ENCODE measurements at regions not wholly inside any gene's neighbourhood (a gene's known extent, or its start where the extent isn't known, plus 50 kb on each side); places are given as distances from the start of the nearest gene placed in this dataset.
A peak's percentile ranks its signal among the peaks of the same experiment; 100 is the strongest.

GRCh38 chr10:35797187-35797586 lies 155.1 kb upstream of the FZD8 start:
- WGBS (ENCODE audit: insufficient coverage) = no CpG with 5 or more reads among the region's 2 CpGs
- Histone ChIP-seq H3K4me3 (ENCODE audit: low read length) (no peak overlapping the region), H3K36me3 (ENCODE audit: control insufficient read depth, insufficient read depth, low read length) (no peaks in the 10 kb centered on the region), H3K27me3 (ENCODE audit: control insufficient read depth, insufficient read depth, low read length) (no peaks in the 10 kb centered on the region), H3K27ac (ENCODE audit: low read length) (no peak overlapping the region), H3K4me1 (ENCODE audit: control insufficient read depth, insufficient read depth, low read length) (peaks cover 7% of the 10 kb centered on the region), H3K9me3 (replicated peaks; ENCODE audit: control insufficient read depth, low read depth, low read length) (no peaks in the 10 kb centered on the region)
- no peak for DNase-seq

DNA sequence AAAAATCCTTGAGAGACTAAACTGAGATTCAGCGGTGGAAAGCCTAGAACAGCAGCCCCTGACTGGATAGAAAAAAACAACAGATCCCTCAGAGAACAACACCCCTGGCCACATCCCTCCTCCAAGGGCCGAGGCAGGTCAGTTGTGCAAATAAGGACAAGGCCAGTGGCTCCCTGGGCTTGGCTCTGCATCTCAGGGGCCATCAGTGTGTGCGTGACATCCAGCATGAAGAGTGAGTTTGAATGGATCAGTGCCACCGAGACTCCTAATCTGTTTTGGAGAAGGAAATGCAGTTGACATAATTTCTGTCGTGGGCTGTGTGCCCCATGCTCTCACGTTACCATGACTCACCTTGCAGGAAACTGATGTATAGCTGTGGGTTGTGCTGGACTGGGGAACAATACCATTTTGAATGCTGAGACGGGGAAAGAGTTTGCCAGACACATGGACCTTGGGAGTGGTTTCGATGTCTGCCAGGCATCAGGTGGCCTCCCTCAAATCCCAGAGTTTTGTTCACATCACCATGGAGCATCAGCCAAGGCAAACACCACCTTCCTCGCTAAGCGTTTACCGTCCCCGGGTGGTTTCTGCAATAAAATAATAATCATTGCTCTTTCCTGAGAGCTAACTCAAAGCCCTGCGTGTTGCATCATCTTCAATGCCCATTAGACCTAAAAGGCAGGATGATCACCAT lies 153.2 kb upstream of the FZD8 start:
- Histone ChIP-seq H3K4me3 (ENCODE audit: low read length) (no peak overlapping the region), H3K36me3 (ENCODE audit: control insufficient read depth, insufficient read depth, low read length) (no peaks in the 10 kb centered on the region), H3K9me3 (replicated peaks; ENCODE audit: control insufficient read depth, low read depth, low read length) (no peaks in the 10 kb centered on the region), H3K4me1 (ENCODE audit: control insufficient read depth, insufficient read depth, low read length) (peaks cover 7% of the 10 kb centered on the region), H3K27me3 (ENCODE audit: control insufficient read depth, insufficient read depth, low read length) (no peaks in the 10 kb centered on the region), H3K27ac (ENCODE audit: low read length) (no peak overlapping the region)
- no peak for DNase-seq
- 48% methylated on average over 5 of the region's 13 CpGs for WGBS (ENCODE audit: insufficient coverage)

DNA sequence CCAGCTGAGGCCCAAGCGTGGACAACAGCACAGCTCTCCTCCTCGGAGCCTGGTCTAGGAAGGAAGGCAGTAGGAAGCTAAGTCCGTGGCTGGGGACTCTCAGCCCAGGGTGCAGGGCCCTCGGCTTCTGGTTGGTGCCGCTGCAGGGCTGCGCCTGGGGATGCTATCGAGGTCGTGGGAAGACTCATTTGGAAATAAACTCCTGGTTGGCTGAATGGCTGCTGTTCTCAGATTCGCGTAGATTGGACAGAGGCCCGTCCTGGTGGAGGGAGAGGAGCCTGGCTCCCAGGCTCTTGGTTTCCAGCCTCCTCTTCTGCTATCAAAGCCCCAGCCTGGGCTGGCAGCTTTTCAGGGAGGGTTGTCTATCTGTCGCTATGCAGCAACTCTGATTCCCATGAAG lies 152.6 kb upstream of the FZD8 start:
- no peak overlapping the region for H3K4me3 ChIP-seq (ENCODE audit: low read length)
- peaks cover 7% of the 10 kb centered on the region for H3K4me1 ChIP-seq (ENCODE audit: control insufficient read depth, insufficient read depth, low read length)
- no peaks in the 10 kb centered on the region for H3K9me3 ChIP-seq (replicated peaks; ENCODE audit: control insufficient read depth, low read depth, low read length)
- 76% methylated on average over 12 of the region's 12 CpGs for WGBS (ENCODE audit: insufficient coverage)
- DNase-seq = peak; percentile 46
- H3K27ac ChIP-seq (ENCODE audit: low read length) = no peak overlapping the region
- H3K36me3 ChIP-seq (ENCODE audit: control insufficient read depth, insufficient read depth, low read length) = no peaks in the 10 kb centered on the region
- no peaks in the 10 kb centered on the region for H3K27me3 ChIP-seq (ENCODE audit: control insufficient read depth, insufficient read depth, low read length)

DNA sequence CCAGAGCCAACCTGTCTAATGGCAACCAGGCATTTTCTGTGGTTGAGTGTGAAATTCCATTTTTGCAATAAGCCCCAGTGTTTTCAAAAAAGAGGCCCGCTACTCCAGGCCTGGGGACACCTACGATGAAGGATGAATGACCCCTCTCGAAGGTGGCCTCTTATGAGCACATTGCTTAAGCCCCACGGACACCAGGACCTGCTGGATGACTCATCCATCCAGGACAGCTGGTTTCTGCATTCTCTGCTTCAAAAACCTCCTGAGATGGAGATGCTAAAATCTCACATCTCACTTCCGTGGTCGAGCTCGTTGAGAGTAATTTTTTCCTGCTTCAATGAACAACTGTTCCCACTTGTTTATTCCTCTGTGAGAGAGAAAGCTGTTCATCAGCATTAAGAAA lies 150.2 kb upstream of the FZD8 start:
- peak; percentile 40 for DNase-seq
- Histone ChIP-seq H3K4me3 (ENCODE audit: low read length) (no peak overlapping the region), H3K27ac (ENCODE audit: low read length) (no peak overlapping the region), H3K4me1 (ENCODE audit: control insufficient read depth, insufficient read depth, low read length) (peaks cover 7% of the 10 kb centered on the region), H3K9me3 (replicated peaks; ENCODE audit: control insufficient read depth, low read depth, low read length) (peaks cover 9% of the 10 kb centered on the region), H3K36me3 (ENCODE audit: control insufficient read depth, insufficient read depth, low read length) (no peaks in the 10 kb centered on the region), H3K27me3 (ENCODE audit: control insufficient read depth, insufficient read depth, low read length) (no peaks in the 10 kb centered on the region)
- WGBS (ENCODE audit: insufficient coverage) = 54% methylated on average over 3 of the region's 7 CpGs

DNA sequence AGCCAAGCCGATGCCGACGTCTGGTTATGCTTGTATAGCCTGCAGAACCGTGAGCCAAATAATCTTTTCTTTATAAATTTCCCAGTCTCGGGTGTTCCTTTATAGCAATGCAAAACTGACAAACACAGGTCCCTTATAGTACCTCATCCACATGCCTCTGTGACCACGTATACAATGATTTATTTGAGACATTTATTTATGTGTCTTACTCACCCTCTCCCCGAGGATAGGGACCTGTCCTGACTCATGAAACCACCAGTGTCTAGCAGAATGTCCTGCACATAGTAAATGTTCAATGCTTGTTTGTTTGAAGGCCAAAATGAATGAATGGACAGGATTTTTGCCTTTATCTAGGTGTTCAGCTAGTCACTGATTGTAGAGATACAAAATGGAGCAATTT lies 147.9 kb upstream of the FZD8 start:
- Histone ChIP-seq H3K36me3 (ENCODE audit: control insufficient read depth, insufficient read depth, low read length) (no peaks in the 10 kb centered on the region), H3K9me3 (replicated peaks; ENCODE audit: control insufficient read depth, low read depth, low read length) (peaks cover 15% of the 10 kb centered on the region), H3K4me1 (ENCODE audit: control insufficient read depth, insufficient read depth, low read length) (peaks cover 5% of the 10 kb centered on the region), H3K27me3 (ENCODE audit: control insufficient read depth, insufficient read depth, low read length) (no peaks in the 10 kb centered on the region), H3K4me3 (ENCODE audit: low read length) (no peak overlapping the region), H3K27ac (ENCODE audit: low read length) (no peak overlapping the region)
- DNase-seq = no peak
- 86% methylated on average over 4 of the region's 7 CpGs for WGBS (ENCODE audit: insufficient coverage)

GRCh38 chr10:35784751-35785150 lies 142.7 kb upstream of the FZD8 start:
- Histone ChIP-seq H3K4me3 (ENCODE audit: low read length) (no peak overlapping the region), H3K27me3 (ENCODE audit: control insufficient read depth, insufficient read depth, low read length) (no peaks in the 10 kb centered on the region), H3K4me1 (ENCODE audit: control insufficient read depth, insufficient read depth, low read length) (no peaks in the 10 kb centered on the region), H3K9me3 (replicated peaks; ENCODE audit: control insufficient read depth, low read depth, low read length) (peaks cover 17% of the 10 kb centered on the region), H3K27ac (ENCODE audit: low read length) (no peak overlapping the region), H3K36me3 (ENCODE audit: control insufficient read depth, insufficient read depth, low read length) (no peaks in the 10 kb centered on the region)
- DNase-seq = peak; percentile 52
- no CpG with 5 or more reads among the region's 5 CpGs for WGBS (ENCODE audit: insufficient coverage)

DNA sequence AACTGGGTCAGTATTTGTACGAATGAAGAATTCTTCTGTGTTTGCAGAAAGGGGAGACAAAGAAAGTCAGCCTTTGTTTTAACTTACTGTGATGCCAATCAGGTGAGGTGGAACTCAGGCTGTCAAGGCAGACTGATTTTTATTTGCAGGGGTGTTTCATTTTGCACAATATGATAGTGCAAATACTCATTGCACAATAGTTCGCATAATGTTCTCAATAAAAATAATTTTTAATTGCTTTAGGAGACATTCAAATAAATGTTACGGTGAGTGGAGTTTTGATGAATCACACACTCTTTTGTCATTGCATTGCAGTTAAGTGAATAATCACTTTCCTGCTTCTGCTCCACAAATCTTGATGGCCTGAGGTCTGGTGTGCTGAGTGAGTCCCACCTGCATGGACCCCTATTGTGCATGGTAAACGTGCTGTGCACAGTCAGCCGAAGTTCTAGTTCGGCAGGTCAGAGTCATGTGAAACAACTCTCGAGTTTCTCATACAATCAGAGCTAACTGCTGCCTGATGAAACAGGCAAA lies 141.3 kb upstream of the FZD8 start:
- no peak overlapping the region for H3K4me3 ChIP-seq (ENCODE audit: low read length)
- no peaks in the 10 kb centered on the region for H3K36me3 ChIP-seq (ENCODE audit: control insufficient read depth, insufficient read depth, low read length)
- H3K27ac ChIP-seq (ENCODE audit: low read length) = no peak overlapping the region
- no peak for DNase-seq
- no peaks in the 10 kb centered on the region for H3K27me3 ChIP-seq (ENCODE audit: control insufficient read depth, insufficient read depth, low read length)
- WGBS (ENCODE audit: insufficient coverage) = 47% methylated on average over 4 of the region's 7 CpGs
- H3K9me3 ChIP-seq (replicated peaks; ENCODE audit: control insufficient read depth, low read depth, low read length) = peaks cover 20% of the 10 kb centered on the region
- H3K4me1 ChIP-seq (ENCODE audit: control insufficient read depth, insufficient read depth, low read length) = peaks cover 3% of the 10 kb centered on the region

- WGBS (ENCODE audit: insufficient coverage) = 28% methylated on average over 4 of the region's 5 CpGs
- peaks cover 8% of the 10 kb centered on the region for H3K9me3 ChIP-seq (replicated peaks; ENCODE audit: control insufficient read depth, low read depth, low read length)
- H3K27ac ChIP-seq (ENCODE audit: low read length) = no peak overlapping the region
- no peak overlapping the region for H3K4me3 ChIP-seq (ENCODE audit: low read length)
- H3K4me1 ChIP-seq (ENCODE audit: control insufficient read depth, insufficient read depth, low read length) = peaks cover 11% of the 10 kb centered on the region
- no peaks in the 10 kb centered on the region for H3K27me3 ChIP-seq (ENCODE audit: control insufficient read depth, insufficient read depth, low read length)
- H3K36me3 ChIP-seq (ENCODE audit: control insufficient read depth, insufficient read depth, low read length) = no peaks in the 10 kb centered on the region
- peak; percentile 47 for DNase-seq
Measured at GRCh38 chr10:35781643-35782035, 139.5 kb upstream of the FZD8 start.

DNA sequence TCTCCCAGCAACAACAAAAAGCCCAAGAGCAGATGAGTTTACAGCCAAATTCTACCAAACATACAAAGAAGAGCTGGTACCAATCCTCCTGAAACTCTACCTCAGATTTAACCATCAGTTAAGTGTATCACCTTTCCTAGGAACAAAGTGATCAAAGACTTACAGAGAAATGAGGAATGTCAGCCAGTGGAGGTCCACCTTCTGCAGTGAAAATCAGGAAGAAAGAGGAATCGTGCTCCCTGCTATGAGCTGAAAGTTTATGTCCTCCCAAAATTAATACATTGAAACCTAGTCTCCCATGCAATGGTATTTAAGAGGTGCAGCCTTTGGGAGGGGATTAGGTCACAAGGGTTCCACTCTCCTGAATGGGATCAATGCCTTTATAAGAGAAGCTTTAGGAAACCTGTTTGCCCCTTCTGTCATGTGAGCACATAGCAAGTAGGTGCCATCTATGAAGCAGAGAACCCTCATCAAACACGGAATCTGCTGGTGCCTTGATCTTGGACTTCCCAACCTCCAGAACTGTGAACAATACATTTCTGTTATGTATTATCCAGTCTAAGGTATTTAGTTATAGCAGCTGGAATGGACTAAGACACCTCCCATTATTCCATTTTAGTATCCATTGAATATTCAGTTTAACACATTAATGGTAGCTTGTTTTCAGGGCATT lies 139.0 kb upstream of the FZD8 start:
- no peak for DNase-seq
- Histone ChIP-seq H3K36me3 (ENCODE audit: control insufficient read depth, insufficient read depth, low read length) (no peaks in the 10 kb centered on the region), H3K27me3 (ENCODE audit: control insufficient read depth, insufficient read depth, low read length) (no peaks in the 10 kb centered on the region), H3K9me3 (replicated peaks; ENCODE audit: control insufficient read depth, low read depth, low read length) (peaks cover 6% of the 10 kb centered on the region), H3K4me3 (ENCODE audit: low read length) (no peak overlapping the region), H3K27ac (ENCODE audit: low read length) (no peak overlapping the region), H3K4me1 (ENCODE audit: control insufficient read depth, insufficient read depth, low read length) (peaks cover 11% of the 10 kb centered on the region)
- no CpG with 5 or more reads among the region's 2 CpGs for WGBS (ENCODE audit: insufficient coverage)

- peaks cover 5% of the 10 kb centered on the region for H3K9me3 ChIP-seq (replicated peaks; ENCODE audit: control insufficient read depth, low read depth, low read length)
- no peaks in the 10 kb centered on the region for H3K36me3 ChIP-seq (ENCODE audit: control insufficient read depth, insufficient read depth, low read length)
- no CpG with 5 or more reads among the region's 6 CpGs for WGBS (ENCODE audit: insufficient coverage)
- peaks cover 11% of the 10 kb centered on the region for H3K4me1 ChIP-seq (ENCODE audit: control insufficient read depth, insufficient read depth, low read length)
- peak overlapping the region; percentile 45 for H3K27ac ChIP-seq (ENCODE audit: low read length)
- H3K4me3 ChIP-seq (ENCODE audit: low read length) = no peak overlapping the region
- peak; percentile 80 for DNase-seq
- no peaks in the 10 kb centered on the region for H3K27me3 ChIP-seq (ENCODE audit: control insufficient read depth, insufficient read depth, low read length)
Measured at GRCh38 chr10:35778306-35778705, 136.2 kb upstream of the FZD8 start.

Data from muscle of leg (tissue), 3 donors.